Urinary bladder (tissue), 3 donors: ENCODE measurements at regions not wholly inside any gene's neighbourhood (a gene's known extent, or its start where the extent isn't known, plus 50 kb on each side); places are given as distances from the start of the nearest gene placed in this dataset.

ENCODE experiments used
- DNase-seq: peaks from one replicate; pipeline ENCODE4 v3.0.0-alpha.2; 2015; ENCODE audit errors: extremely low spot score
- H3K27ac ChIP-seq: one replicate; pipeline ENCODE4 v1.5.1; 2013; ENCODE audit warnings: low read depth, mild to moderate bottlenecking, moderate library complexity
- H3K36me3 ChIP-seq: one replicate; pipeline ENCODE4 v1.6.1; 2013; ENCODE audit warnings: mild to moderate bottlenecking, moderate library complexity; ENCODE audit not compliant: insufficient read depth
- H3K4me1 ChIP-seq: one replicate; pipeline ENCODE4 v1.6.1; 2013; ENCODE audit warnings: mild to moderate bottlenecking, moderate library complexity; ENCODE audit not compliant: insufficient read depth
- H3K4me3 ChIP-seq: one replicate; pipeline ENCODE4 v1.5.1; 2013; ENCODE audit warnings: low read depth, low read length
- WGBS: extraction: QIAGEN DNeasy Blood & Tissue Kit; methylation state at CpG from one replicate; pipeline ENCODE4 v1.1.7; 2013; 5-methylcytosine and 5-hydroxymethylcytosine counted together
- donor health status: healthy with polysubstance abuse.
- donor health status: healthy.

- no peak for DNase-seq
- Histone ChIP-seq H3K27ac (no peak overlapping the region), H3K4me3 (no peak overlapping the region), H3K4me1 (no peaks in the 10 kb centered on the region), H3K36me3 (no peaks in the 10 kb centered on the region)
- WGBS = 50% methylated on average over 2 of the region's 2 CpGs
These were observed 72.9 kb downstream of the SLC10A2 start for GRCh38 chr13:102993348-102993747.

- DNase-seq = no peak
- no peak overlapping the region for H3K27ac ChIP-seq
- 78% methylated on average over 5 of the region's 5 CpGs for WGBS
- H3K4me3 ChIP-seq = no peak overlapping the region
- no peaks in the 10 kb centered on the region for H3K36me3 ChIP-seq
- no peaks in the 10 kb centered on the region for H3K4me1 ChIP-seq
These were observed 82.0 kb downstream of the SLC10A2 start for GRCh38 chr13:102984210-102984609.

GRCh38 chr13:102983496-102983895 is 82.7 kb downstream of the SLC10A2 start:
- WGBS = 50% methylated on average over 3 of the region's 3 CpGs
- Histone ChIP-seq H3K27ac (no peak overlapping the region), H3K4me1 (no peaks in the 10 kb centered on the region), H3K36me3 (no peaks in the 10 kb centered on the region), H3K4me3 (no peak overlapping the region)
- DNase-seq = no peak

DNA sequence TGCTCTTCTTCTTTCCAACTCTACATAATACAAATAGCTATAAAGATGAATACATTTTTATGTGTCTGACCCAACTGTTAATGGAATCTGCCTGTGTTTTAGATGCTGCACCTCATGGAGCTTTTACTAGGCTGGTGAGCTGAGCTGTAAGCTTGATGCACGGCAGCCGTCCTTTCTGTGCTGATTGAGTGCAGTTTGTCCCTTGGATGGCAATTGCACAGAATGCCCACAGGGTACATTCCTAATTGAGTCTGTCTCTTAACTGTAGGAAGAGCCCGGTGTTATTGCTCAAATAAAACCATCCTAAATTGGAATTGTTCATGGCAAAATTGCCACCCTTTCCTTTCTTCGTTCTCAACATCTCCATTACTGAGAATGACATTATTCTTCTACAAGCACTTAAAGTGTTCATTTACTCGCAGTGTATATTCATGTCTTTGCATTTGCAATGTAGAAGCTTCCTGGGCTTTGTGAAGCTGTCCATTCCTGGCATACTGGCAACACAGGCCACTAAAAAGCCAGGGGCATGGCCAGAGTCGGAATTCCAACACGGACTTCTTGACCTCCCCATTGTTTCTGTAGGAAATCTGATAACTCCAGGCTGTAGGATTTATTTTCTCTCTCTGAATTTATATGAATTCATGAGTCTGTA is 85.8 kb downstream of the SLC10A2 start:
- no peak for DNase-seq
- Histone ChIP-seq H3K4me3 (no peak overlapping the region), H3K4me1 (no peaks in the 10 kb centered on the region), H3K27ac (no peak overlapping the region), H3K36me3 (no peaks in the 10 kb centered on the region)
- 85% methylated on average over 7 of the region's 7 CpGs for WGBS

GRCh38 chr13:102978168-102978567 is 88.0 kb downstream of the SLC10A2 start:
- WGBS = 59% methylated on average over 4 of the region's 4 CpGs
- Histone ChIP-seq H3K4me1 (no peaks in the 10 kb centered on the region), H3K36me3 (no peaks in the 10 kb centered on the region), H3K27ac (no peak overlapping the region), H3K4me3 (no peak overlapping the region)
- no peak for DNase-seq

DNA sequence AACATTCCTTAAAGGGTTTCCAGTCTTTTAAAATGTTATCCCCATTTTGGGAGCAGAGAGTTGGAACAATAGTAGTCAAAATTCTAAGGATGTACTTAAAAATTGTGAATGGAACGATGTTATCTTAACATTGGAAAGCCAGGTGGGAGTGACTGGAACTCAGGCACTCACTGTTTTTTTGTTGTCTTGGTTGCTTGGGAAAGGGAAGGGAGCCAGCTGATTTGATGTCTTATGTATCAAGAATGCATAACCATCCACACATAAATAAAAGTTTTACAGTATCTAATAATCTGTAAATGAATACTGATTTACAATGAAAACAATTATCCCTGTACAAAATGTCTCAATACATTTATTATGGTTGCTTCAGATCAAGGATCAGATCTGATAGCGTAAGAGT is 88.7 kb downstream of the SLC10A2 start:
- DNase-seq = no peak
- H3K27ac ChIP-seq = no peak overlapping the region

GRCh38 chr13:102974317-102975087 is 91.7 kb downstream of the SLC10A2 start:
- DNase-seq = no peak

More for the DNA sequence above, 88.7 kb downstream of the SLC10A2 start:
- Histone ChIP-seq H3K36me3 (no peaks in the 10 kb centered on the region), H3K4me3 (no peak overlapping the region), H3K4me1 (no peaks in the 10 kb centered on the region)
- WGBS = 65% methylated on average over 2 of the region's 2 CpGs

GRCh38 chr13:102972191-102972590 is 94.0 kb downstream of the SLC10A2 start:
- Histone ChIP-seq H3K4me3 (no peak overlapping the region), H3K27ac (no peak overlapping the region), H3K4me1 (no peaks in the 10 kb centered on the region), H3K36me3 (no peaks in the 10 kb centered on the region)
- no peak for DNase-seq
- WGBS = 95% methylated on average over 2 of the region's 2 CpGs

More at GRCh38 chr13:102974317-102975087, 91.7 kb downstream of the SLC10A2 start:
- H3K36me3 ChIP-seq = no peaks in the 10 kb centered on the region
- WGBS = 46% methylated on average over 8 of the region's 8 CpGs
- no peak overlapping the region for H3K27ac ChIP-seq
- H3K4me1 ChIP-seq = no peaks in the 10 kb centered on the region
- no peak overlapping the region for H3K4me3 ChIP-seq

DNA sequence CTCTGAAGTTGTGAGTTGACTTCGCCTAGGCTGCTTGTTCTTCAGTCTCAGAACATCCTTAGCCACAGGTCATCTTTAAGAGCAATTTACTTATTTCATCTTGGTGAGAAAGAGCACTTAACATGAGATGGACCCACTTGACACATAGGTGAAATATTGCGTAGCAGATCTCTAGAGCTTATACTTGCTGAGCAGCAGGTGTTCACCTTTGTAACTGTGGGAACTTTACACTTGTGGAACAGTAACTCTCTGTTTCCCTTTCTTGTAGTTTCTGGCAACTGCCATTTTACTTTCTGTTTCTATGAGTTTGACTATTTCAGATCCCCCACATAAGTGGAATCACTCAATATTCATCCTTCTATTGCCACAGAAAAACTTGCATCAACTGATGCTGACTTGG is 95.7 kb downstream of the SLC10A2 start:
- Histone ChIP-seq H3K4me1 (no peaks in the 10 kb centered on the region), H3K36me3 (no peaks in the 10 kb centered on the region), H3K4me3 (no peak overlapping the region), H3K27ac (no peak overlapping the region)
- 96% methylated on average over 2 of the region's 2 CpGs for WGBS
- DNase-seq = no peak

GRCh38 chr13:102968572-102969228 is 97.5 kb downstream of the SLC10A2 start:
- DNase-seq = no peak
- Histone ChIP-seq H3K4me3 (no peak overlapping the region), H3K4me1 (no peaks in the 10 kb centered on the region), H3K27ac (no peak overlapping the region), H3K36me3 (no peaks in the 10 kb centered on the region)
- 88% methylated on average over 11 of the region's 11 CpGs for WGBS

GRCh38 chr13:102965802-102966201 is 100.4 kb downstream of the SLC10A2 start:
- Histone ChIP-seq H3K4me3 (no peak overlapping the region), H3K4me1 (no peaks in the 10 kb centered on the region), H3K27ac (no peak overlapping the region), H3K36me3 (no peaks in the 10 kb centered on the region)
- DNase-seq = peak; percentile 29
- WGBS = 81% methylated on average over 2 of the region's 2 CpGs

DNA sequence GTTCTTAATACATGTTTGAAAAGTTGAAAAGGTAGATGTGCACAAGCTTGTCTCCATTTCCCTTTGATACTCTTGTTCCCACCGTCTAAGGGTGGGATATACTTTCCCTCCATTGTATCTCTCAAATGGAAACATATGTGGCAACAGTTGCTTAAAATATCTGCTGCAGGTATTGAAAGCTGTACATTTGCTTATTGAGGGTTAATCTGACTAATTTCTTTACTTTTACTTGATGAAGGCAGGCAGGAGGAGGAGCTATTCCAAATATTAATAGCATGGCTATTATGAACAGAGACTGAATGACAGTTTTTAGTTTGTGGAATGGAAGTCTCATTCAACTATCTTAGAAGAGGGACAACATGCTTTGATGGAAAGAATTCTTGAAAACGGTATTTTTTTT is 103.8 kb downstream of the SLC10A2 start:
- WGBS = 81% methylated on average over 2 of the region's 2 CpGs
- Histone ChIP-seq H3K4me3 (no peak overlapping the region), H3K4me1 (no peaks in the 10 kb centered on the region), H3K36me3 (no peaks in the 10 kb centered on the region), H3K27ac (no peak overlapping the region)
- no peak for DNase-seq

DNA sequence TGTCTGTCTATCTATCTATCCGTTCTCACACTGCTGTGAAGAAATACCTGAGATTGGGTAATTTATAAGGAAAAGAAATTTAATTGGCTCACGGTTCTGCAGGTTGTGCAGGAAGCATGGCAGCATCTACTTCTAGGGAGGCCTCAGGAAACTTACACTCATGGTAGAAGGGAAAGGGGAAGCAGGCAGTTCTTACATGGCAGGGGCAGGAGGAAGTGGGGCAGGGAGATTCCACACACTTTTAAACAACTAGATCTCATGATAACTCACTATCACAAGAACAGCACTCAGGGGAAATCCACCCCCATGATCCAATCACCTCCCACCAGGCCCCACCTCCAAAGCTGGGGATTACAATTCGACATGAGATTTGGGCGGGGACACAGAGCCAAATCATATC is 105.3 kb downstream of the SLC10A2 start:
- H3K4me3 ChIP-seq = no peak overlapping the region
- WGBS = 84% methylated on average over 4 of the region's 4 CpGs
- no peak for DNase-seq
- H3K27ac ChIP-seq = no peak overlapping the region
- no peaks in the 10 kb centered on the region for H3K4me1 ChIP-seq
- no peaks in the 10 kb centered on the region for H3K36me3 ChIP-seq

DNA sequence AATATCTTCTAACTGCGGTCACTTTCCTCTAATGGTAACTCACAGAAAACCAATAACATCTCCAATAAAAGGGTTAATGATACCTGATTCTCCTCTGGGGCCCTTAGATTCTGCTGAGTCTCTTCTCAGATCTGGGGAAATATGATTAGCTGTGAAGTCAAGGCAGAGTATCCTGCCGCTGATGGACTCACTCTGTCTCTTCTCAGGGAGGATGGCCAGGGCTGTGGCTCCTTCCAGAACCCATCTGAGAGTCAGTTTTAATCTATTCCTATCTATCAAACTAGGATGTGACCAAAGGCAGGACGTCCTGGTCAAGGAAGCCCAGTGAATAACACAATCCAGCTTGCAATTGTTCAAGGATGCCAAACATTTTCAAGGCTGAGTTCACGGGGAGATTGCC is 109.8 kb downstream of the SLC10A2 start:
- H3K4me1 ChIP-seq = no peaks in the 10 kb centered on the region
- no peak for DNase-seq

More for the DNA sequence above, 109.8 kb downstream of the SLC10A2 start:
- 67% methylated on average over 4 of the region's 4 CpGs for WGBS
- no peaks in the 10 kb centered on the region for H3K36me3 ChIP-seq
- no peak overlapping the region for H3K27ac ChIP-seq
- no peak overlapping the region for H3K4me3 ChIP-seq
